IMR-90 (cell line): ENCODE measurements at regions not wholly inside any gene's neighbourhood (a gene's known extent, or its start where the extent isn't known, plus 50 kb on each side); places are given as distances from the start of the nearest gene placed in this dataset.

Experiments
- ATAC-seq: fragments of 200-7000 bp; cut with Tn5 transposase; 2 replicates; pipeline ENCODE4 v1.9.1; 2020; ENCODE audit warnings: low read depth, mild to moderate bottlenecking, moderate library complexity
- BruUV-seq: library from RNA; stranded (reverse); fragments of 400-500 nt; replicated peaks from 2 replicates; lab custom pipeline; 2021; lab: Mats Ljungman, UMichigan
- CTCF ChIA-PET: fragments of 300-600 bp; formaldehyde crosslinking; extraction: SDS; loops from one replicate; lab custom pipeline; 2021; ENCODE audit warnings: antibody characterized with exemption; lab: Yijun Ruan, JAX
- POLR2A ChIA-PET: fragments of 300-600 bp; sonication (Branson Sonifier 250); formaldehyde crosslinking; loops from one replicate; lab custom pipeline; 2022; ENCODE audit warnings: antibody characterized with exemption; ENCODE audit not compliant: unreplicated experiment; lab: Charles Lee
- DNase-seq: peaks from one replicate; pipeline ENCODE4 v3.0.0; 2013
- H2AFZ ChIP-seq: replicated peaks from 2 replicates; pipeline ENCODE3; 2013; ENCODE audit warnings: low read length, mild to moderate bottlenecking; ENCODE audit not compliant: poor library complexity
- H2AK5ac ChIP-seq: 2 replicates; pipeline ENCODE4 v1.6.1; 2013; ENCODE audit warnings: low read depth, low read length, inconsistent platforms
- H2AK9ac ChIP-seq: replicated peaks from 2 replicates; pipeline ENCODE3; 2013; ENCODE audit warnings: mild to moderate bottlenecking, low read depth, low read length, moderate library complexity; ENCODE audit not compliant: poor library complexity
- H2BK120ac ChIP-seq: 2 replicates; pipeline ENCODE4 v1.6.1; 2013; ENCODE audit warnings: low read depth, low read length, inconsistent platforms
- H2BK15ac ChIP-seq: 3 replicates; pipeline ENCODE4 v1.6.1; 2013; ENCODE audit warnings: low read depth, low read length, inconsistent platforms
- H2BK20ac ChIP-seq: 2 replicates; pipeline ENCODE4 v1.6.1; 2013; ENCODE audit warnings: low read depth, mild to moderate bottlenecking, inconsistent platforms, low read length, moderate library complexity
- H2BK5ac ChIP-seq: 2 replicates; pipeline ENCODE4 v1.6.1; 2013; ENCODE audit warnings: mild to moderate bottlenecking, low read depth, low read length, inconsistent platforms; ENCODE audit not compliant: poor library complexity, severe bottlenecking
- H3K14ac ChIP-seq: replicated peaks from 2 replicates; pipeline ENCODE4 v1.6.1; 2013; ENCODE audit warnings: low read depth, low read length, inconsistent platforms
- H3K18ac ChIP-seq: 2 replicates; pipeline ENCODE4 v1.6.1; 2013; ENCODE audit warnings: low read depth, low read length, control low read depth
- H3K23ac ChIP-seq: 2 replicates; pipeline ENCODE4 v1.6.1; 2013; ENCODE audit warnings: low read depth, low read length, inconsistent platforms
- H3K27ac ChIP-seq: 2 replicates; pipeline ENCODE4 v1.5.1; 2013; ENCODE audit warnings: mild to moderate bottlenecking, control low read depth, low read length; ENCODE audit not compliant: insufficient read depth
- H3K27me3 ChIP-seq: 2 replicates; pipeline ENCODE4 v1.6.1; 2013; ENCODE audit warnings: low read length; ENCODE audit not compliant: control insufficient read depth, insufficient read depth
- H3K36me3 ChIP-seq: 2 replicates; pipeline ENCODE4 v1.6.1; 2013; ENCODE audit warnings: low read length, mixed read lengths; ENCODE audit not compliant: control insufficient read depth, insufficient read depth
- H3K4ac ChIP-seq: 2 replicates; pipeline ENCODE4 v1.6.1; 2013; ENCODE audit warnings: low read depth, low read length, inconsistent platforms
- H3K4me1 ChIP-seq: 2 replicates; pipeline ENCODE4 v1.6.1; 2013; ENCODE audit warnings: low read length, mixed read lengths; ENCODE audit not compliant: control insufficient read depth, insufficient read depth
- H3K4me2 ChIP-seq: 2 replicates; pipeline ENCODE4 v1.6.1; 2013; ENCODE audit warnings: low read depth, mild to moderate bottlenecking, control low read depth, low read length, moderate library complexity
- H3K4me3 ChIP-seq: 2 replicates; pipeline ENCODE4 v1.5.1; 2013; ENCODE audit warnings: low read depth, mild to moderate bottlenecking, control low read depth, low read length, moderate library complexity; ENCODE audit not compliant: insufficient read depth
- H3K56ac ChIP-seq: 2 replicates; pipeline ENCODE4 v1.6.1; 2013; ENCODE audit warnings: low read length, inconsistent platforms; ENCODE audit not compliant: insufficient read depth; ENCODE audit errors: extremely low read depth
- H3K79me1 ChIP-seq, 2 experiments: 2 replicates each; pipeline ENCODE4 v1.6.1; 2013; ENCODE audit warnings: low read length in 2 of 2, inconsistent platforms in 1 of 2, low read depth in 1 of 2
- H3K9ac ChIP-seq: 2 replicates; pipeline ENCODE4 v1.6.1; 2013; ENCODE audit warnings: low read depth, low read length, control low read depth
- H3K9me1 ChIP-seq: 2 replicates; pipeline ENCODE4 v1.6.1; 2013; ENCODE audit warnings: low read length, inconsistent platforms; ENCODE audit not compliant: insufficient read depth
- H3K9me3 ChIP-seq: 2 replicates; pipeline ENCODE4 v1.6.1; 2013; ENCODE audit warnings: low read length; ENCODE audit not compliant: control insufficient read depth, insufficient read depth
- H4K20me1 ChIP-seq: 2 replicates; pipeline ENCODE4 v1.6.1; 2013; ENCODE audit warnings: low read length, inconsistent platforms; ENCODE audit not compliant: insufficient read depth
- H4K5ac ChIP-seq: 2 replicates; pipeline ENCODE4 v1.6.1; 2013; ENCODE audit warnings: mild to moderate bottlenecking, low read depth, low read length, control low read depth
- H4K8ac ChIP-seq, 2 experiments: 2 replicates each; pipeline ENCODE4 v1.6.1; 2013; ENCODE audit warnings: low read depth in 2 of 2, low read length in 2 of 2, control low read depth in 1 of 2, inconsistent platforms in 1 of 2
- H4K91ac ChIP-seq: 2 replicates; pipeline ENCODE4 v1.6.1; 2013; ENCODE audit warnings: low read depth, low read length, inconsistent platforms; ENCODE audit not compliant: insufficient read depth
- CHD1 ChIP-seq: IDR thresholded peaks from 2 replicates; pipeline ENCODE4 v1.6.1; 2012; ENCODE audit warnings: low read depth, low read length, improper control_type of control experiment
- ELK1 ChIP-seq: fragments of 150-350 bp; IDR thresholded peaks from 2 replicates; pipeline ENCODE4 v1.6.1; 2016; ENCODE audit warnings: low read depth, mild to moderate bottlenecking, low read length, moderate library complexity, borderline replicate concordance
- FOS ChIP-seq: fragments of 150-350 bp; IDR thresholded peaks from 2 replicates; pipeline ENCODE4 v1.6.1; 2016; ENCODE audit warnings: low read depth, low read length
- MAFK ChIP-seq: IDR thresholded peaks from 2 replicates; pipeline ENCODE4 v1.6.1; 2012; ENCODE audit warnings: low read depth, low read length, improper control_type of control experiment
- MAZ ChIP-seq: IDR thresholded peaks from 2 replicates; pipeline ENCODE4 v1.6.1; 2012; ENCODE audit warnings: low read depth, mild to moderate bottlenecking, low read length, improper control_type of control experiment, moderate library complexity, borderline replicate concordance
- MXI1 ChIP-seq: IDR thresholded peaks from 2 replicates; pipeline ENCODE4 v1.6.1; 2012; ENCODE audit warnings: low read depth, mild to moderate bottlenecking, low read length, moderate library complexity, borderline replicate concordance
- NFE2L2 ChIP-seq: fragments of 150-350 bp; IDR thresholded peaks from 2 replicates; pipeline ENCODE4 v1.6.1; 2016; ENCODE audit warnings: low read depth, mild to moderate bottlenecking, low read length
- POLR2A ChIP-seq: IDR thresholded peaks from 2 replicates; pipeline ENCODE4 v1.6.1; 2012; ENCODE audit warnings: mild to moderate bottlenecking, low read depth, low read length
- RAD21 ChIP-seq: IDR thresholded peaks from 2 replicates; pipeline ENCODE4 v1.6.1; 2012; ENCODE audit warnings: low read length, improper control_type of control experiment
- RCOR1 ChIP-seq: IDR thresholded peaks from 2 replicates; pipeline ENCODE4 v1.6.1; 2012; ENCODE audit warnings: mild to moderate bottlenecking, low read length, improper control_type of control experiment; ENCODE audit not compliant: insufficient replicate concordance
- RFX5 ChIP-seq: IDR thresholded peaks from 2 replicates; pipeline ENCODE4 v1.8.0; 2012; ENCODE audit warnings: low read depth, mild to moderate bottlenecking, low read length, moderate library complexity
- SMC3 ChIP-seq: fragments of 150-350 bp; IDR thresholded peaks from 2 replicates; pipeline ENCODE4 v1.6.1; 2016; ENCODE audit warnings: low read depth, mild to moderate bottlenecking, antibody characterized with exemption, low read length, moderate library complexity
- USF2 ChIP-seq: fragments of 150-350 bp; IDR thresholded peaks from 2 replicates; pipeline ENCODE4 v1.6.1; 2017; ENCODE audit warnings: mild to moderate bottlenecking, antibody characterized with exemption, low read length, low read depth
- WGBS, 2 experiments: methylation state at CpG; one replicate each; pipeline versions ENCODE4 v1.1.5 to v1.1.7; 2013; ENCODE audit warnings: missing lambda C conversion rate in 2 of 2; ENCODE audit not compliant: insufficient read length in 1 of 2; ENCODE audit errors: extremely low coverage in 2 of 2; 5-methylcytosine and 5-hydroxymethylcytosine counted together
- dilution Hi-C: fragments of 300-500 bp; cut with HindIII; formaldehyde crosslinking; loops from one replicate; pipeline ENCODE4 v1.14.3; 2018; ENCODE audit warnings: low sequenced_read_pairs; ENCODE audit not compliant: unreplicated experiment
- in situ Hi-C: fragments of 300-500 bp; cut with MboI; formaldehyde crosslinking; loops from 3 replicates; pipeline ENCODE4 v1.14.3; 2019; ENCODE audit warnings: low sequenced_read_pairs, inconsistent platforms, mixed read lengths
- intact Hi-C: fragments of 100-400 bp; cut with micrococcal nuclease; formaldehyde crosslinking; loops from 2 replicates; pipeline ENCODE4 v1.10.0; 2022
- TF ChIP-seq, protein P1 (sequence below): conservative IDR thresholded peaks from 2 replicates; pipeline ENCODE4 v1.5.1; 2012; ENCODE audit warnings: mild to moderate bottlenecking, low read depth, low read length, improper control_type of control experiment

- BruUV-seq = no TSS peak
- no peak overlapping the region for H2BK5ac ChIP-seq
- no peak overlapping the region for H3K14ac ChIP-seq
- H4K20me1 ChIP-seq = no peaks in the 10 kb centered on the region
- H2BK20ac ChIP-seq = no peak overlapping the region
- no peak overlapping the region for H2AK9ac ChIP-seq
- in situ Hi-C loops (no loop called here), intact Hi-C loops (no loop called here), dilution Hi-C loops (no loop called here)
- POLR2A ChIA-PET = no interaction called here
- no peak overlapping the region for H2AK5ac ChIP-seq
- no peak overlapping the region for H3K27ac ChIP-seq
- H3K18ac ChIP-seq = no peak overlapping the region
- H4K91ac ChIP-seq = no peak overlapping the region
- H4K5ac ChIP-seq = no peak overlapping the region
- H2AFZ ChIP-seq = no peak overlapping the region
- WGBS, 2 experiments = 100% methylated on average over 1 of the region's 2 CpGs; no CpG with 5 or more reads in 1 of the 2 experiments
- DNase-seq (no peak), ATAC-seq (no peak)
- H3K9me1 ChIP-seq = no peaks in the 10 kb centered on the region
- TF ChIP-seq USF2 (no peak), SMC3 (no peak), NFE2L2 (no peak), MAZ (no peak), MXI1 (no peak), RFX5 (no peak), RAD21 (no peak), CHD1 (no peak), MAFK (no peak), RCOR1 (no peak), FOS (no peak), POLR2A (no peak), ELK1 (no peak)
- TF ChIP-seq, protein P1, sequence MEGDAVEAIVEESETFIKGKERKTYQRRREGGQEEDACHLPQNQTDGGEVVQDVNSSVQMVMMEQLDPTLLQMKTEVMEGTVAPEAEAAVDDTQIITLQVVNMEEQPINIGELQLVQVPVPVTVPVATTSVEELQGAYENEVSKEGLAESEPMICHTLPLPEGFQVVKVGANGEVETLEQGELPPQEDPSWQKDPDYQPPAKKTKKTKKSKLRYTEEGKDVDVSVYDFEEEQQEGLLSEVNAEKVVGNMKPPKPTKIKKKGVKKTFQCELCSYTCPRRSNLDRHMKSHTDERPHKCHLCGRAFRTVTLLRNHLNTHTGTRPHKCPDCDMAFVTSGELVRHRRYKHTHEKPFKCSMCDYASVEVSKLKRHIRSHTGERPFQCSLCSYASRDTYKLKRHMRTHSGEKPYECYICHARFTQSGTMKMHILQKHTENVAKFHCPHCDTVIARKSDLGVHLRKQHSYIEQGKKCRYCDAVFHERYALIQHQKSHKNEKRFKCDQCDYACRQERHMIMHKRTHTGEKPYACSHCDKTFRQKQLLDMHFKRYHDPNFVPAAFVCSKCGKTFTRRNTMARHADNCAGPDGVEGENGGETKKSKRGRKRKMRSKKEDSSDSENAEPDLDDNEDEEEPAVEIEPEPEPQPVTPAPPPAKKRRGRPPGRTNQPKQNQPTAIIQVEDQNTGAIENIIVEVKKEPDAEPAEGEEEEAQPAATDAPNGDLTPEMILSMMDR = no peak
- peaks cover 23% of the 10 kb centered on the region for H3K27me3 ChIP-seq
- no peak overlapping the region for H2BK120ac ChIP-seq
- CTCF ChIA-PET = no interaction called here
- H3K9ac ChIP-seq = no peak overlapping the region
- no peaks in the 10 kb centered on the region for H3K79me1 ChIP-seq
- no peaks in the 10 kb centered on the region for H3K4me1 ChIP-seq
- no peak overlapping the region for H3K4me2 ChIP-seq
- no peaks in the 10 kb centered on the region for H3K36me3 ChIP-seq
- H3K9me3 ChIP-seq = no peaks in the 10 kb centered on the region
- H3K23ac ChIP-seq = no peak overlapping the region
- H2BK15ac ChIP-seq = no peak overlapping the region
- H3K56ac ChIP-seq = no peak overlapping the region
- no peak overlapping the region for H4K8ac ChIP-seq
- H3K4ac ChIP-seq = no peak overlapping the region
- H3K4me3 ChIP-seq = no peak overlapping the region
Measured at GRCh38 chr5:74013222-74013621, 387.2 kb downstream of the ARHGEF28 start.
